ENCODE measurements at regions not wholly inside any gene's neighbourhood (a gene's known extent, or its start where the extent isn't known, plus 50 kb on each side); places are given as distances from the start of the nearest gene placed in this dataset.
"Not testable (repeated sequence)": the region's sequence is repeated elsewhere in the genome, so short reads cannot be mapped to it uniquely, and the experiment has no call there.

- TF ChIP-seq POLR2A (IDR thresholded peaks at IDR 0.05): no peak
- no peak for DNase-seq
- Histone ChIP-seq H3K36me3 (no peaks in the 10 kb centered on the region), H3K27me3 (no peaks in the 10 kb centered on the region), H3K4me1 (ENCODE audit: insufficient read depth) (no peaks in the 10 kb centered on the region), H3K27ac (no peak overlapping the region), H3K4me3 (no peak overlapping the region), H3K9me3 (no peaks in the 10 kb centered on the region)
- 91 to 98% (median 94%) methylated on average over 1 of the region's 1 CpG for WGBS, 3 donors
- intact Hi-C loops (cut with DNase I): no loop called here
These were observed 206.1 kb upstream of the GADL1 start for GRCh38 chr3:31100519-31100918.

GRCh38 chr3:31101285-31101684 is 206.8 kb upstream of the GADL1 start:
- 25 to 55% (median 38%) methylated on average over 1 of the region's 1 CpG for WGBS, 3 donors
- H3K27me3 ChIP-seq; H3K36me3 ChIP-seq; H3K9me3 ChIP-seq; intact Hi-C loops (cut with DNase I); DNase-seq; H3K4me3 ChIP-seq; H3K4me1 ChIP-seq (ENCODE audit: insufficient read depth); H3K27ac ChIP-seq: not testable (repeated sequence)

- WGBS, 3 donors: 86 to 88% (median 87%) methylated on average over 8 of the region's 8 CpGs
- DNase-seq: no peak
- Histone ChIP-seq H3K4me1 (ENCODE audit: insufficient read depth) (no peaks in the 10 kb centered on the region), H3K4me3 (no peak overlapping the region), H3K36me3 (no peaks in the 10 kb centered on the region), H3K27ac (no peak overlapping the region), H3K27me3 (no peaks in the 10 kb centered on the region), H3K9me3 (no peaks in the 10 kb centered on the region)
- TF ChIP-seq POLR2A (IDR thresholded peaks at IDR 0.05): no peak
- TF ChIP-seq CTCF (IDR thresholded peaks at IDR 0.05): no peak
- no peak for TF ChIP-seq EP300 (IDR thresholded peaks at IDR 0.05)
- intact Hi-C loops (cut with DNase I): no loop called here
These were observed 207.9 kb upstream of the GADL1 start for GRCh38 chr3:31102196-31102879.

- Histone ChIP-seq H3K4me1 (ENCODE audit: insufficient read depth) (no peaks in the 10 kb centered on the region), H3K27me3 (no peaks in the 10 kb centered on the region), H3K27ac (no peak overlapping the region), H3K4me3 (no peak overlapping the region), H3K36me3 (no peaks in the 10 kb centered on the region), H3K9me3 (no peaks in the 10 kb centered on the region)
- intact Hi-C loops (cut with DNase I): no loop called here
- no peak for DNase-seq
- TF ChIP-seq EP300 (IDR thresholded peaks at IDR 0.05) (no peak), POLR2A (IDR thresholded peaks at IDR 0.05) (no peak), CTCF (IDR thresholded peaks at IDR 0.05) (no peak)
- 60 to 82% (median 72%) methylated on average over 2 of the region's 2 CpGs for WGBS, 3 donors
These were observed 208.7 kb upstream of the GADL1 start for GRCh38 chr3:31103181-31103580.

GRCh38 chr3:31103623-31104180 is 209.2 kb upstream of the GADL1 start:
- Histone ChIP-seq H3K9me3 (no peaks in the 10 kb centered on the region), H3K4me1 (ENCODE audit: insufficient read depth) (no peaks in the 10 kb centered on the region), H3K27ac (no peak overlapping the region), H3K4me3 (no peak overlapping the region), H3K27me3 (no peaks in the 10 kb centered on the region), H3K36me3 (no peaks in the 10 kb centered on the region)
- no peak for DNase-seq
- intact Hi-C loops (cut with DNase I): no loop called here
- 90 to 96% (median 94%) methylated on average over 4 of the region's 4 CpGs for WGBS, 3 donors
- TF ChIP-seq EP300 (IDR thresholded peaks at IDR 0.05): no peak

GRCh38 chr3:31105011-31105410 is 210.6 kb upstream of the GADL1 start:
- TF ChIP-seq POLR2A (IDR thresholded peaks at IDR 0.05): no peak
- TF ChIP-seq CTCF (IDR thresholded peaks at IDR 0.05): no peak
- no peak for TF ChIP-seq EP300 (IDR thresholded peaks at IDR 0.05)
- H3K27me3 ChIP-seq: no peaks in the 10 kb centered on the region
- no peak for DNase-seq
- H3K4me3 ChIP-seq: no peak overlapping the region
- intact Hi-C loops (cut with DNase I): no loop called here
- no peaks in the 10 kb centered on the region for H3K9me3 ChIP-seq
- no peaks in the 10 kb centered on the region for H3K4me1 ChIP-seq (ENCODE audit: insufficient read depth)
- no peak overlapping the region for H3K27ac ChIP-seq
- WGBS, 3 donors: 85 to 89% (median 88%) methylated on average over 1 of the region's 1 CpG
- H3K36me3 ChIP-seq: no peaks in the 10 kb centered on the region
